Left lung (tissue), 4 donors: ENCODE measurements at regions not wholly inside any gene's neighbourhood (a gene's known extent, or its start where the extent isn't known, plus 50 kb on each side); places are given as distances from the start of the nearest gene placed in this dataset.
"Not testable (repeated sequence)": the region's sequence is repeated elsewhere in the genome, so short reads cannot be mapped to it uniquely, and the experiment has no call there.

Experiments used
- ATAC-seq: fragments of 200-7000 bp; cut with Tn5 transposase; one replicate; pipeline ENCODE4 v1.9.1; 2020; ENCODE audit warnings: moderate library complexity
- DNase-seq, 4 donors: peaks; one replicate each; pipeline ENCODE4 v3.0.0-alpha.2; 2013 to 2020
- H3K27ac ChIP-seq, 2 donors: fragments of 200-600 bp; sonication (generic) in 1 of 2; one replicate each; pipeline versions ENCODE4 v1.5.0 to v1.8.0; 2020 to 2021
- H3K27me3 ChIP-seq, 2 donors: fragments of 200-600 bp; sonication (generic) in 1 of 2; one replicate each; pipeline versions ENCODE4 v1.5.0 to v1.8.0; 2020 to 2021
- H3K36me3 ChIP-seq, 2 donors: fragments of 200-600 bp; sonication (generic) in 1 of 2; one replicate each; pipeline versions ENCODE4 v1.5.0 to v1.8.0; 2020 to 2021
- H3K4me1 ChIP-seq, 2 donors: fragments of 200-600 bp; one replicate each; pipeline ENCODE4 v1.8.0; 2021
- H3K4me3 ChIP-seq, 2 donors: fragments of 200-600 bp; sonication (generic) in 1 of 2; one replicate each; pipeline versions ENCODE4 v1.5.0 to v1.8.0; 2020 to 2021; ENCODE audit warnings: mild to moderate bottlenecking in 1 of 2
- H3K9me3 ChIP-seq, 2 donors: fragments of 200-600 bp; sonication (generic) in 1 of 2; one replicate each; pipeline versions ENCODE4 v1.5.0 to v1.8.0; 2020 to 2021
- intact Hi-C, 2 donors: fragments of 100-400 bp; cut with DNase I; formaldehyde crosslinking; loops; one replicate each; pipeline versions ENCODE4 v1.11.2 to v1.14.2; 2022
- TF ChIP-seq, protein P1 (sequence below), 2 donors: fragments of 200-600 bp; sonication (generic) in 1 of 2; IDR thresholded peaks; one replicate each; pipeline versions ENCODE4 v1.5.0 to v1.8.0; 2021; ENCODE audit warnings: antibody characterized with exemption in 2 of 2
- donor health status: DM: no; HTN: yes; CAD: no.
- donor health status: DM: no; HTN: no; CAD: no.

DNA sequence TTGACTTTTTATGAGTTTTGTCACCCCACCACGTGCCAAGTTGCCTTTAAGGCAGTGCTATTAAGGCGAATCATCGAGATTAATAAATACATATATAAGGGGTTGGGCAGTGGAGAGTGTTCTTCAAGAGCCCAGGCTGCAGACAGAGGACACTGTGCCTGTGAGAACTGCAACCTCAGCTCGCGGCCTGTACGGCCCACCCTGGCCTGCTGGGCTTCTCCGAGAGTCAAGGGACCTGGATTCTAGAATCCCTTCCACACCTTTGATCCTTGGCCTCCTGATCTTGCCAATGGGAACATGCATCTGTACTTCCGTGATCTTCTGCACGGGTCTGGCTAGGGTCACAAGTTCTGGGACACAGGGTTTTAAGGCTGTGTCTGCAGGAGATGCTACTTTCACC, 54.5 kb downstream of the IRX5 start:
- TF ChIP-seq, protein P1, sequence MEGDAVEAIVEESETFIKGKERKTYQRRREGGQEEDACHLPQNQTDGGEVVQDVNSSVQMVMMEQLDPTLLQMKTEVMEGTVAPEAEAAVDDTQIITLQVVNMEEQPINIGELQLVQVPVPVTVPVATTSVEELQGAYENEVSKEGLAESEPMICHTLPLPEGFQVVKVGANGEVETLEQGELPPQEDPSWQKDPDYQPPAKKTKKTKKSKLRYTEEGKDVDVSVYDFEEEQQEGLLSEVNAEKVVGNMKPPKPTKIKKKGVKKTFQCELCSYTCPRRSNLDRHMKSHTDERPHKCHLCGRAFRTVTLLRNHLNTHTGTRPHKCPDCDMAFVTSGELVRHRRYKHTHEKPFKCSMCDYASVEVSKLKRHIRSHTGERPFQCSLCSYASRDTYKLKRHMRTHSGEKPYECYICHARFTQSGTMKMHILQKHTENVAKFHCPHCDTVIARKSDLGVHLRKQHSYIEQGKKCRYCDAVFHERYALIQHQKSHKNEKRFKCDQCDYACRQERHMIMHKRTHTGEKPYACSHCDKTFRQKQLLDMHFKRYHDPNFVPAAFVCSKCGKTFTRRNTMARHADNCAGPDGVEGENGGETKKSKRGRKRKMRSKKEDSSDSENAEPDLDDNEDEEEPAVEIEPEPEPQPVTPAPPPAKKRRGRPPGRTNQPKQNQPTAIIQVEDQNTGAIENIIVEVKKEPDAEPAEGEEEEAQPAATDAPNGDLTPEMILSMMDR (IDR thresholded peaks at IDR 0.05) = no peak
- DNase-seq (no peak), ATAC-seq (no peak)
- Histone ChIP-seq H3K36me3 (no peaks in the 10 kb centered on the region), H3K27me3 (no peaks in the 10 kb centered on the region), H3K4me1 (no peaks in the 10 kb centered on the region), H3K9me3 (no peaks in the 10 kb centered on the region), H3K27ac (no peak overlapping the region), H3K4me3 (no peak overlapping the region)
- intact Hi-C loops = no loop called here

DNA sequence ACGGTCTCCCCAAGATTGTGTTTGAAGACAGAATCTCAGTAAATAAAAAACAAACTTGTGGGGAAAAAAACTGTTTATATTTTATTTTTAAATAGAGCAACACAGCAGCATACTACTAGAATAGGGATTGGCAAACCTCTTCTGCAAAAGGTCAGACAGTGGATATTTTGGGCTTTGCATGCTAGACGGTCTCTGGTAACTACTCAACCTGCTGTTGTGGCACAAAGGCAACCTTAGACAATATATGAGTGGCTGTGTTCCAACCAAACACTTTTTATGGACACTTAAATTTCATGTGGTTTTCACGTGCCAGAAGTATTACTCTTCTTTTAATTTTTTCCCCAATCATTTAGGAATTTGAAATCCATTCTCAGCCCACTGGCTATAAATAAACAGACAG, 55.0 kb downstream of the IRX5 start:
- no peaks in the 10 kb centered on the region for H3K4me1 ChIP-seq
- intact Hi-C loops = no loop called here
- H3K9me3 ChIP-seq = no peaks in the 10 kb centered on the region
- TF ChIP-seq, protein P1 (IDR thresholded peaks at IDR 0.05) = no peak
- no peak overlapping the region for H3K27ac ChIP-seq
- H3K27me3 ChIP-seq = no peaks in the 10 kb centered on the region
- no peak overlapping the region for H3K4me3 ChIP-seq
- ATAC-seq (no peak), DNase-seq (no peak)
- H3K36me3 ChIP-seq = no peaks in the 10 kb centered on the region

DNA sequence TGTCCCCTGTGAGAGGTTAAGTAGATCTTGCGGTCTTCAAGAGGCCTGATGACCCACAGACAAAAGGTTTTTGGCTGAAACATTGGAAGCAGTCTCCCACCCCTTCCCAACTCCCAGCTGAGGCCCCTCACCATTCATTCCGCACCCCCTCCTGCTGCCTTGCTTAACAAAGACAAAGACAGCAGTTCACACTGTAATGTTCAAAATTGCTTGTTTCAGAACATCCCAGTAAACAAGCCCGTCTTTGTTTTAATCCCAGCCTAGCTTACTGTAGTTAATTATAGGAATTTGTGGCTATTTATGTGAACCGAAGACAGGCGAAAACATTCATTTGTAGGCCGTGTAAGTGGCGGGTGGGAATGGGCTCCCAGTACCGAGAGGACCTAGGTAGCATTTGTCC, 55.7 kb downstream of the IRX5 start:
- no peaks in the 10 kb centered on the region for H3K27me3 ChIP-seq
- intact Hi-C loops = no loop called here
- no peaks in the 10 kb centered on the region for H3K36me3 ChIP-seq
- no peak overlapping the region for H3K27ac ChIP-seq
- H3K9me3 ChIP-seq = no peaks in the 10 kb centered on the region
- H3K4me3 ChIP-seq = no peak overlapping the region
- DNase-seq (no peak), ATAC-seq (no peak)
- no peaks in the 10 kb centered on the region for H3K4me1 ChIP-seq
- TF ChIP-seq, protein P1 (IDR thresholded peaks at IDR 0.05) = no peak

DNA sequence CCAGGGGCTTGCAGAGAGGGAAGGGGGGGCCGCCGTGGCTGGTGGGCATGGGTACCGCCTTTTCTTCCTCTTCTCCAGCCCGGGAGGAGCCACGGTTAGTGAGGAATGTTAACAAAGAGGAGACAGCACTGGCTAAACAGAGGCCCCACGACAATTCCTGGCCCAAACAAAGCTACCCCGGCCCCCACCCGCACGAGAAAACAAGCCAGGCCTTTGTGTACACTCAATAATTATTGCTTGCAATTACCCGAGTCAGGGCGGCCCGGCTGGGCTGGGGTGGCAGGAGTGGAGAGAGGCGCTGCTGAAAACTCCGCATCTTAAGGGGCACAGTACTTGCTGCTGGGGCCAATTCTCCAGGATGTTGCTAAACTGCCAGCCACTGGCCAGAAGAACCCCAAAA, 56.4 kb downstream of the IRX5 start:
- Histone ChIP-seq H3K36me3 (no peaks in the 10 kb centered on the region), H3K9me3 (no peaks in the 10 kb centered on the region), H3K4me3 (no peak overlapping the region), H3K27me3 (no peaks in the 10 kb centered on the region), H3K4me1 (no peaks in the 10 kb centered on the region), H3K27ac (no peak overlapping the region)
- ATAC-seq (no peak), DNase-seq (no peak)
- TF ChIP-seq, protein P1 (IDR thresholded peaks at IDR 0.05) = no peak
- intact Hi-C loops = no loop called here

DNA sequence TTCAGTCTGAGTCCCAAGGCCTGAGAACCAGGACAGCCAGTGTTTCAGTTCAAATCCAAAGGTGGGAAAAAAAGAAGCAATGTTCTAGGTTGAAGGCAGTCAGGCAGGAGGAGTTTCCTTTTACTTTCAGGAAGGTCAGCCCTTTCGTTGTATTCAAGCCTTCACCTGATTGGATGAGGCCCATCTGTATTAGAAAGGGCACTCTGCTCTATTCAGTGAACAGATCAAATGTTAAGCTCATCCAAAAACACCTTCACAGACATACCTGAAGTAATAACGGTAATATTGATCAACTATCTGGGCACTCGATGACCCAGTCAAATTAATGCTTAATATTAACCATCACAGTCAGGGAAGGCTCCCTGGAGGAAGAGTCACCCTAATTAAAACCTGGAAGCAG, 60.9 kb downstream of the IRX5 start:
- Histone ChIP-seq H3K27me3 (peaks cover 0 to 8% of the 10 kb centered on the region in 2 donors), H3K4me3 (no peak overlapping the region), H3K36me3 (no peaks in the 10 kb centered on the region), H3K4me1 (no peaks in the 10 kb centered on the region), H3K27ac (no peak overlapping the region), H3K9me3 (no peaks in the 10 kb centered on the region)
- intact Hi-C loops = no loop called here
- TF ChIP-seq, protein P1 (IDR thresholded peaks at IDR 0.05) = no peak
- DNase-seq (no peak), ATAC-seq (no peak)

DNA sequence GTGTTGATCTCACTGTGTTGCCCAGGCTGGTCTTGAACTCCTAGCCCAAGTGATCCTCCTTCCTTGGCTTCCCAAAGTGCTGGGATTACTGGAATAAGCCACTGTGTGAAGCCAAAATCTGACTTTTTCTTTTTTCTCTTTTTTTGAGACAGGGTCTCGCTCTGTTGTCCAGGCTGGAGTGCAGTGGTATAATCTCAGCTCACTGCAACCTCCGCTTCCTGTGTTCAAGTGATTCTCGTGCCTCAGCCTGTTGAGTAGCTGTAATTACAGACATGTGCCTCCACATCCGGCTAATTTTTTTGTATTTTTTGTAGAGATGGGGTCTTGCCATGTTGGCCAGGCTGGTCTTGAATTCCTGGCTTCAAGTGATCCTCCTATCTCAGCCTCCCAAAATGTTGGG, 61.3 kb downstream of the IRX5 start:
- H3K9me3 ChIP-seq, DNase-seq, H3K4me1 ChIP-seq, H3K27me3 ChIP-seq, H3K27ac ChIP-seq, intact Hi-C loops, H3K4me3 ChIP-seq, H3K36me3 ChIP-seq, ATAC-seq: not testable (repeated sequence)
